ENCODE measurements at regions not wholly inside any gene's neighbourhood (a gene's known extent, or its start where the extent isn't known, plus 50 kb on each side); places are given as distances from the start of the nearest gene placed in this dataset.

GRCh38 chr2:76437564-76437963 lies 726.8 kb upstream of the GCFC2 start:
- TF ChIP-seq CTCF (IDR thresholded peaks at IDR 0.05), result no peak
- no peak for TF ChIP-seq POLR2A (IDR thresholded peaks at IDR 0.05)
